GM12878 (cell line): ENCODE measurements at regions not wholly inside any gene's neighbourhood (a gene's known extent, or its start where the extent isn't known, plus 50 kb on each side); places are given as distances from the start of the nearest gene placed in this dataset.

Experiments used
- ATAC-seq: fragments of 200-7000 bp; cut with Tn5 transposase; 3 replicates; pipeline ENCODE4 v1.9.1; 2020; ENCODE audit warnings: mild to moderate bottlenecking, moderate library complexity
- BruUV-seq: library from RNA; stranded (reverse); fragments of 400-500 nt; replicated peaks from 2 replicates; lab custom pipeline; 2021; lab: Mats Ljungman, UMichigan
- CTCF ChIA-PET: fragments of 300-600 bp; sonication (Branson Sonifier 250); formaldehyde crosslinking; extraction: SDS; loops from one replicate; lab custom pipeline; 2021; ENCODE audit warnings: inconsistent platforms; lab: Yijun Ruan, JAX
- POLR2A ChIA-PET: fragments of 350-600 bp; formaldehyde crosslinking; extraction: SDS; loops from one replicate; lab custom pipeline; 2021; ENCODE audit warnings: inconsistent platforms; lab: Charles Lee
- RAD21 ChIA-PET: fragments of 300-600 bp; sonication (Branson Sonifier 250); formaldehyde crosslinking; loops from one replicate; lab custom pipeline; 2023; ENCODE audit warnings: antibody characterized with exemption; ENCODE audit not compliant: unreplicated experiment; lab: Charles Lee
- SMC1A ChIA-PET: fragments of 300-600 bp; sonication (Branson Sonifier 250); formaldehyde crosslinking; loops from one replicate; lab custom pipeline; 2023; ENCODE audit not compliant: unreplicated experiment, uncharacterized antibody; lab: Charles Lee
- DNase-seq: peaks from one replicate; pipeline ENCODE4 v3.0.0-alpha.2; 2011; ENCODE audit warnings: low read depth, low spot score
- FAIRE-seq: peaks from 3 replicates; lab custom pipeline; 2011; peaks lifted over from hg19 to GRCh38; lab: Jason Lieb, UNC
- H2AFZ ChIP-seq: 2 replicates; pipeline ENCODE4 v1.6.0; 2011; ENCODE audit warnings: low read depth, low read length, control low read depth; ENCODE audit not compliant: control insufficient read depth
- H3K27ac ChIP-seq: 2 replicates; pipeline ENCODE4 v1.5.1; 2011; ENCODE audit warnings: control low read depth; ENCODE audit not compliant: control insufficient read depth, insufficient read depth
- H3K27me3 ChIP-seq, 2 experiments: replicated peaks in 1 of 2; 2 replicates each; pipeline versions ENCODE4 v1.6.0 to v1.6.1; 2011; ENCODE audit warnings: low read length in 1 of 2; ENCODE audit not compliant: control insufficient read depth in 2 of 2, insufficient read depth in 2 of 2
- H3K36me3 ChIP-seq, 2 experiments: 2 replicates each; pipeline ENCODE4 v1.5.1; 2011; ENCODE audit warnings: low read length in 1 of 2; ENCODE audit not compliant: control insufficient read depth in 2 of 2, insufficient read depth in 2 of 2
- H3K4me1 ChIP-seq: 2 replicates; pipeline ENCODE4 v1.6.1; 2011; ENCODE audit warnings: mild to moderate bottlenecking, low read length, moderate library complexity, mixed read lengths; ENCODE audit not compliant: control insufficient read depth, insufficient read depth
- H3K4me2 ChIP-seq: 2 replicates; pipeline ENCODE4 v1.6.0; 2011; ENCODE audit warnings: control low read depth; ENCODE audit not compliant: control insufficient read depth, insufficient read depth
- H3K4me3 ChIP-seq: fragments of 200-600 bp; sonication (generic); 2 replicates; pipeline ENCODE4 v1.5.1; 2016
- H3K79me2 ChIP-seq: 2 replicates; pipeline ENCODE4 v1.6.0; 2011; ENCODE audit warnings: low read length; ENCODE audit not compliant: control insufficient read depth, insufficient read depth
- H3K9ac ChIP-seq: 2 replicates; pipeline ENCODE4 v1.8.0; 2011; ENCODE audit warnings: low read length, control low read depth, mixed read lengths; ENCODE audit not compliant: control insufficient read depth, insufficient read depth
- H3K9me3 ChIP-seq: replicated peaks from 3 replicates; pipeline ENCODE4 v1.5.1; 2011; ENCODE audit warnings: mild to moderate bottlenecking, low read length; ENCODE audit not compliant: control insufficient read depth, insufficient read depth
- H4K20me1 ChIP-seq: 2 replicates; pipeline ENCODE4 v1.6.0; 2011; ENCODE audit not compliant: control insufficient read depth, insufficient read depth
- E2F8 ChIP-seq: fragments of 450-650 bp; IDR thresholded peaks from 2 replicates; pipeline ENCODE4 v1.6.1; 2018; ENCODE audit warnings: mild to moderate bottlenecking, low read depth, moderate library complexity; ENCODE audit not compliant: partially characterized antibody
- PAX8 ChIP-seq: fragments of 450-650 bp; IDR thresholded peaks from 2 replicates; pipeline ENCODE4 v1.6.1; 2017; ENCODE audit warnings: mild to moderate bottlenecking, moderate library complexity
- whole genome bisulfite sequencing: methylation state at CpG from one replicate; pipeline ENCODE4 v1.1.6; 2016; ENCODE audit warnings: low lambda C conversion rate; ENCODE audit not compliant: insufficient replicate concordance, insufficient coverage; ENCODE audit errors: missing lambda C conversion rate; 5-methylcytosine and 5-hydroxymethylcytosine counted together
- in situ Hi-C: fragments of 300-500 bp; cut with MboI; formaldehyde crosslinking; loops from 9 replicates; pipeline ENCODE4 v1.14.3; 2018; ENCODE audit warnings: mixed read lengths
- intact Hi-C: fragments of 100-400 bp; cut with micrococcal nuclease; formaldehyde crosslinking; loops from one replicate; pipeline ENCODE4 v1.14.2; 2022; ENCODE audit not compliant: unreplicated experiment

- in situ Hi-C loops (no loop called here), intact Hi-C loops (no loop called here)
- H3K36me3 ChIP-seq = no peaks in the 10 kb centered on the region
- ChIA-PET CTCF (no interaction called here), POLR2A (no interaction called here), RAD21 (no interaction called here), SMC1A (no interaction called here)
- H3K79me2 ChIP-seq = no peaks in the 10 kb centered on the region
- H3K4me3 ChIP-seq = no peak overlapping the region
- no peaks in the 10 kb centered on the region for H3K27me3 ChIP-seq
- DNase-seq = no peak
- H3K4me1 ChIP-seq = no peaks in the 10 kb centered on the region
- H3K27ac ChIP-seq = no peak overlapping the region
- no TSS peak for BruUV-seq
- H2AFZ ChIP-seq = no peak overlapping the region
- no peak for TF ChIP-seq E2F8
- no peak overlapping the region for H3K9ac ChIP-seq
- FAIRE-seq = no peak
- no peak overlapping the region for H3K4me2 ChIP-seq
- no peaks in the 10 kb centered on the region for H4K20me1 ChIP-seq
- ATAC-seq = no peak
- H3K9me3 ChIP-seq = no peaks in the 10 kb centered on the region
- WGBS = 64% methylated on average over 15 of the region's 15 CpGs
These were observed 96.3 kb upstream of the AFDN start for GRCh38 chr6:167730441-167730840.

- ATAC-seq = no peak
These were observed 95.5 kb upstream of the AFDN start for GRCh38 chr6:167731216-167731615.

More at GRCh38 chr6:167731216-167731615, 95.5 kb upstream of the AFDN start:
- in situ Hi-C loops (no loop called here), intact Hi-C loops (no loop called here)
- Histone ChIP-seq H3K4me3 (no peak overlapping the region), H3K9ac (no peak overlapping the region), H2AFZ (no peak overlapping the region), H3K36me3 (no peaks in the 10 kb centered on the region), H3K4me2 (no peak overlapping the region), H3K79me2 (no peaks in the 10 kb centered on the region), H3K9me3 (no peaks in the 10 kb centered on the region), H4K20me1 (no peaks in the 10 kb centered on the region), H3K27me3 (no peaks in the 10 kb centered on the region), H3K4me1 (no peaks in the 10 kb centered on the region), H3K27ac (no peak overlapping the region)
- no TSS peak for BruUV-seq
- RAD21 ChIA-PET = no interaction called here
- SMC1A ChIA-PET = no interaction called here
- TF ChIP-seq PAX8 = no peak
- POLR2A ChIA-PET = no interaction called here
- DNase-seq = no peak
- FAIRE-seq = no peak
- CTCF ChIA-PET = no interaction called here
- 67% methylated on average over 19 of the region's 19 CpGs for WGBS
